Keratinocyte (primary cell): ENCODE measurements at regions not wholly inside any gene's neighbourhood (a gene's known extent, or its start where the extent isn't known, plus 50 kb on each side); places are given as distances from the start of the nearest gene placed in this dataset.

ENCODE experiments used
- DNase-seq: peaks from one replicate; pipeline ENCODE4 v3.0.0-alpha.2; 2011; ENCODE audit warnings: low read depth, missing footprints, low spot score
- FAIRE-seq: peaks from 2 replicates; lab custom pipeline; 2011; peaks lifted over from hg19 to GRCh38; lab: Jason Lieb, UNC
- H2AFZ ChIP-seq: 2 replicates; pipeline ENCODE4 v1.6.0; 2012; ENCODE audit warnings: low read length, control low read depth, inconsistent platforms; ENCODE audit not compliant: control insufficient read depth
- H3K27ac ChIP-seq: 2 replicates; pipeline ENCODE4 v1.5.1; 2011; ENCODE audit warnings: low read length; ENCODE audit not compliant: control insufficient read depth, insufficient read depth
- H3K27me3 ChIP-seq: 3 replicates; pipeline ENCODE4 v1.6.0; 2011; ENCODE audit warnings: low read length; ENCODE audit not compliant: control insufficient read depth, insufficient read depth; ENCODE audit errors: extremely low read depth
- H3K36me3 ChIP-seq, 2 experiments: 2 replicates in 1 of 2; 3 replicates in 1 of 2; pipeline ENCODE4 v1.5.1; 2011; ENCODE audit warnings: low read length in 2 of 2, mild to moderate bottlenecking in 1 of 2; ENCODE audit not compliant: control insufficient read depth in 2 of 2, insufficient read depth in 2 of 2; ENCODE audit errors: extremely low read depth in 1 of 2
- H3K4me1 ChIP-seq: 3 replicates; pipeline ENCODE4 v1.5.1; 2011; ENCODE audit warnings: low read length; ENCODE audit not compliant: control insufficient read depth, insufficient read depth; ENCODE audit errors: extremely low read depth
- H3K4me2 ChIP-seq: 3 replicates; pipeline ENCODE4 v1.6.0; 2011; ENCODE audit warnings: low read depth, low read length; ENCODE audit not compliant: control insufficient read depth, insufficient read depth; ENCODE audit errors: extremely low read depth
- H3K4me3 ChIP-seq, 3 experiments: fragments of 200-600 bp in 1 of 3; sonication (generic) in 1 of 3; 2 replicates in 2 of 3; 3 replicates in 1 of 3; pipeline ENCODE4 v1.5.1; 2011 to 2016; ENCODE audit warnings: low read length in 3 of 3, mild to moderate bottlenecking in 3 of 3, control low read depth in 2 of 3, inconsistent platforms in 1 of 3, low read depth in 1 of 3, mixed read lengths in 1 of 3, mixed run types in 1 of 3, moderate library complexity in 1 of 3; ENCODE audit not compliant: control insufficient read depth in 2 of 3, insufficient read depth in 2 of 3; ENCODE audit errors: extremely low read depth in 1 of 3
- H3K79me2 ChIP-seq: 2 replicates; pipeline ENCODE4 v1.6.0; 2012; ENCODE audit warnings: low read length; ENCODE audit not compliant: control insufficient read depth, insufficient read depth
- H3K9ac ChIP-seq: 3 replicates; pipeline ENCODE4 v1.6.0; 2011; ENCODE audit warnings: low read length; ENCODE audit not compliant: control insufficient read depth, insufficient read depth; ENCODE audit errors: extremely low read depth
- H3K9me1 ChIP-seq: 3 replicates; pipeline ENCODE4 v1.6.0; 2011; ENCODE audit warnings: low read length; ENCODE audit not compliant: control insufficient read depth, insufficient read depth; ENCODE audit errors: extremely low read depth
- H3K9me3 ChIP-seq: 2 replicates; pipeline ENCODE4 v1.5.1; 2012; ENCODE audit warnings: low read depth, low read length; ENCODE audit not compliant: control insufficient read depth
- H4K20me1 ChIP-seq: 3 replicates; pipeline ENCODE4 v1.6.0; 2011; ENCODE audit warnings: low read length; ENCODE audit not compliant: control insufficient read depth, insufficient read depth; ENCODE audit errors: extremely low read depth
- EZH2 ChIP-seq: IDR thresholded peaks from one replicate; pipeline ENCODE4 v1.6.1; 2012; ENCODE audit warnings: inconsistent platforms, mild to moderate bottlenecking, low read length, moderate library complexity
- dilution Hi-C: fragments of 300-500 bp; cut with MboI; formaldehyde crosslinking; loops from one replicate; pipeline ENCODE4 v1.7.0; 2020; ENCODE audit warnings: low sequenced_read_pairs; ENCODE audit not compliant: extremely low pct_ligation_motif_present
- TF ChIP-seq, protein P1 (sequence below), 3 experiments: IDR thresholded peaks in 1 of 3; conservative IDR thresholded peaks in 1 of 3; optimal IDR thresholded peaks in 1 of 3; 2 replicates in 2 of 3; 3 replicates in 1 of 3; pipeline versions ENCODE3 to v1.5.1; 2011; ENCODE audit warnings: low read length in 3 of 3, mild to moderate bottlenecking in 3 of 3, moderate library complexity in 2 of 3, control low read depth in 1 of 3, inconsistent platforms in 1 of 3; ENCODE audit not compliant: insufficient read depth in 2 of 3; ENCODE audit errors: extremely low read depth in 1 of 3

DNA sequence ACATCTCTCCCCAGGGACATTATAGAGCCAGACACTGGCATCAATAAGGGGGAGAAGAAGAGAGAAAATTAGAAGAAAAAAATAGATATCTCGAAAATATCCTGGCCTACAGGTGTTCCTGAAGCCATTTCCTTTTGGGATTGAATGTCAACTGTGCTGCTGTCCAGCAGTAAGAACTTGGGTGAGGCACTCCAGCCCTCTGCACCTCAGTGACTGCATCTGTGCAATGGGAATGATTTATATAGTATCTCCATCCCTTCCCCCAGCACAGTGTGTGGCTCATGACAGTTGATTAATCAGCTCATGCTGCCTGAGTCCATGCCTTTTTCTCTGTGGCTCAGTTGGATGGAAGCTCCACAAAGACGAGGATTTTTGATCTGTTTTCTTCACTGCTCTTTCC lies 74.1 kb upstream of the TINAGL1 start:
- FAIRE-seq = no peak

DNA sequence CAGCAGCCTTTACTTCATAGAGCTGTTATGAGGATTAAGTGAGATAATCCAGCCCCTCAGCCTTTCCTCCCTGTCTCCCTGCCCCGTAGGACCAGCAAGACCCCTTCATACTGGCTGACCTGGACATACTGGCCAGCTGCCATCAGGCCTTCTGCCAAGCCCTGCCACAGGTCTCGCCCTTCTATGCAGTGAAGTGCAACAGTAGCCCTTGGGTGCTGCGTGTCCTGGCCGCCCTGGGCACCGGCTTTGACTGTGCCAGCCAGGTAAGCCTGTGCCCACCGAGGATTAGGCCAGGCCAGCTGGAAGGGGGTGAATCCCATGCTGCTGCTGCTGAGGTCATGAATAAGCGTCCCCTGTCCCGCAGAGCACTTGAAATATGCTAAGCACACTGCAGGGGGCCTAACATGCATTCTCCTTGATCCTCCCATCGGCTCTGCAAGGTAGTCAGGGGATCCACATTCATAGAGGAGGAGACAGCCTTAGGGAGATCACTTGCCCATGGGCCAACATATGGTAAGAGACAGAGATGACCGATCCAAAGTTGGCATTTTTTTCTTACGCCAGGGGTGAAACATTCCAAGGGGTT lies 73.3 kb upstream of the TINAGL1 start:
- no peak overlapping the region for H3K27ac ChIP-seq
- H3K36me3 ChIP-seq = no peaks in the 10 kb centered on the region
- no peak overlapping the region for H3K4me2 ChIP-seq
- no peaks in the 10 kb centered on the region for H3K79me2 ChIP-seq
- no peaks in the 10 kb centered on the region for H4K20me1 ChIP-seq
- peaks cover 12% of the 10 kb centered on the region for H3K27me3 ChIP-seq
- no peak overlapping the region for H2AFZ ChIP-seq
- dilution Hi-C loops = no loop called here
- no peak overlapping the region for H3K4me3 ChIP-seq
- H3K9ac ChIP-seq = no peak overlapping the region
- TF ChIP-seq EZH2 = no peak
- TF ChIP-seq, protein P1, sequence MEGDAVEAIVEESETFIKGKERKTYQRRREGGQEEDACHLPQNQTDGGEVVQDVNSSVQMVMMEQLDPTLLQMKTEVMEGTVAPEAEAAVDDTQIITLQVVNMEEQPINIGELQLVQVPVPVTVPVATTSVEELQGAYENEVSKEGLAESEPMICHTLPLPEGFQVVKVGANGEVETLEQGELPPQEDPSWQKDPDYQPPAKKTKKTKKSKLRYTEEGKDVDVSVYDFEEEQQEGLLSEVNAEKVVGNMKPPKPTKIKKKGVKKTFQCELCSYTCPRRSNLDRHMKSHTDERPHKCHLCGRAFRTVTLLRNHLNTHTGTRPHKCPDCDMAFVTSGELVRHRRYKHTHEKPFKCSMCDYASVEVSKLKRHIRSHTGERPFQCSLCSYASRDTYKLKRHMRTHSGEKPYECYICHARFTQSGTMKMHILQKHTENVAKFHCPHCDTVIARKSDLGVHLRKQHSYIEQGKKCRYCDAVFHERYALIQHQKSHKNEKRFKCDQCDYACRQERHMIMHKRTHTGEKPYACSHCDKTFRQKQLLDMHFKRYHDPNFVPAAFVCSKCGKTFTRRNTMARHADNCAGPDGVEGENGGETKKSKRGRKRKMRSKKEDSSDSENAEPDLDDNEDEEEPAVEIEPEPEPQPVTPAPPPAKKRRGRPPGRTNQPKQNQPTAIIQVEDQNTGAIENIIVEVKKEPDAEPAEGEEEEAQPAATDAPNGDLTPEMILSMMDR (optimal IDR thresholded peaks at IDR 0.05 in 1 of 3, IDR thresholded peaks at IDR 0.05 in 1 of 3, conservative IDR thresholded peaks at IDR 0.05 in 1 of 3; ENCODE audit: extremely low read depth in 1 of 3, insufficient read depth in 2 of 3, low read length in 3 of 3) = no peak
- DNase-seq (no peak), FAIRE-seq (no peak)
- H3K9me3 ChIP-seq = no peaks in the 10 kb centered on the region
- H3K4me1 ChIP-seq = no peaks in the 10 kb centered on the region
- no peaks in the 10 kb centered on the region for H3K9me1 ChIP-seq

More for the DNA sequence above, 74.1 kb upstream of the TINAGL1 start:
- TF ChIP-seq EZH2 = no peak
- TF ChIP-seq, protein P1 (optimal IDR thresholded peaks at IDR 0.05 in 1 of 3, IDR thresholded peaks at IDR 0.05 in 1 of 3, conservative IDR thresholded peaks at IDR 0.05 in 1 of 3; ENCODE audit: extremely low read depth in 1 of 3, insufficient read depth in 2 of 3, low read length in 3 of 3) = no peak
- H3K79me2 ChIP-seq = no peaks in the 10 kb centered on the region
- no peak overlapping the region for H3K4me2 ChIP-seq
- H3K36me3 ChIP-seq = no peaks in the 10 kb centered on the region
- no peak overlapping the region for H2AFZ ChIP-seq
- peaks cover 8% of the 10 kb centered on the region for H3K27me3 ChIP-seq
- H4K20me1 ChIP-seq = no peaks in the 10 kb centered on the region
- no peaks in the 10 kb centered on the region for H3K4me1 ChIP-seq
- no peak overlapping the region for H3K27ac ChIP-seq
- dilution Hi-C loops = no loop called here
- H3K4me3 ChIP-seq = no peak overlapping the region
- no peaks in the 10 kb centered on the region for H3K9me1 ChIP-seq
- H3K9ac ChIP-seq = no peak overlapping the region
- no peaks in the 10 kb centered on the region for H3K9me3 ChIP-seq
- no peak for DNase-seq
